ENCODE measurements at regions not wholly inside any gene's neighbourhood (a gene's known extent, or its start where the extent isn't known, plus 50 kb on each side); places are given as distances from the start of the nearest gene placed in this dataset.
A peak's percentile ranks its signal among the peaks of the same experiment; 100 is the strongest.

GRCh38 chr11:115760461-115761320 is 256.5 kb upstream of the CADM1 start:
- DNase-seq (ENCODE audit: low read depth): no peak
- no peak for TF ChIP-seq CTCF (conservative IDR thresholded peaks at IDR 0.05; ENCODE audit: low read depth, low read length)
- H3K4me3 ChIP-seq (ENCODE audit: low read length): peak overlapping the region; percentile 38

GRCh38 chr11:115759622-115760460 is 255.6 kb upstream of the CADM1 start:
- TF ChIP-seq CTCF (conservative IDR thresholded peaks at IDR 0.05; ENCODE audit: low read depth, low read length): no peak
- DNase-seq (ENCODE audit: low read depth): no peak
- peak overlapping the region; percentile 38 for H3K4me3 ChIP-seq (ENCODE audit: low read length)

GRCh38 chr11:115758011-115758410 is 253.8 kb upstream of the CADM1 start:
- no peak for TF ChIP-seq CTCF (conservative IDR thresholded peaks at IDR 0.05; ENCODE audit: low read depth, low read length)
- no peak for DNase-seq (ENCODE audit: low read depth)

GRCh38 chr11:115751243-115752015 is 247.2 kb upstream of the CADM1 start:
- no peak for TF ChIP-seq CTCF (conservative IDR thresholded peaks at IDR 0.05; ENCODE audit: low read depth, low read length)
- DNase-seq (ENCODE audit: low read depth): no peak
- H3K4me3 ChIP-seq (ENCODE audit: low read length): no peak overlapping the region

More at GRCh38 chr11:115758011-115758410, 253.8 kb upstream of the CADM1 start:
- H3K4me3 ChIP-seq (ENCODE audit: low read length): no peak overlapping the region

- no peak for TF ChIP-seq CTCF (conservative IDR thresholded peaks at IDR 0.05; ENCODE audit: low read depth, low read length)
Observed at GRCh38 chr11:115745610-115746512, 241.6 kb upstream of the CADM1 start.

GRCh38 chr11:115745066-115745465 is 240.9 kb upstream of the CADM1 start:
- DNase-seq (ENCODE audit: low read depth): no peak
- TF ChIP-seq CTCF (conservative IDR thresholded peaks at IDR 0.05; ENCODE audit: low read depth, low read length): no peak
- no peak overlapping the region for H3K4me3 ChIP-seq (ENCODE audit: low read length)

More at GRCh38 chr11:115745610-115746512, 241.6 kb upstream of the CADM1 start:
- DNase-seq (ENCODE audit: low read depth): no peak
- no peak overlapping the region for H3K4me3 ChIP-seq (ENCODE audit: low read length)

Data from retinal pigment epithelial cell (primary cell).